ENCODE measurements at regions not wholly inside any gene's neighbourhood (a gene's known extent, or its start where the extent isn't known, plus 50 kb on each side); places are given as distances from the start of the nearest gene placed in this dataset.
"Not testable (repeated sequence)": the region's sequence is repeated elsewhere in the genome, so short reads cannot be mapped to it uniquely, and the experiment has no call there.

DNA sequence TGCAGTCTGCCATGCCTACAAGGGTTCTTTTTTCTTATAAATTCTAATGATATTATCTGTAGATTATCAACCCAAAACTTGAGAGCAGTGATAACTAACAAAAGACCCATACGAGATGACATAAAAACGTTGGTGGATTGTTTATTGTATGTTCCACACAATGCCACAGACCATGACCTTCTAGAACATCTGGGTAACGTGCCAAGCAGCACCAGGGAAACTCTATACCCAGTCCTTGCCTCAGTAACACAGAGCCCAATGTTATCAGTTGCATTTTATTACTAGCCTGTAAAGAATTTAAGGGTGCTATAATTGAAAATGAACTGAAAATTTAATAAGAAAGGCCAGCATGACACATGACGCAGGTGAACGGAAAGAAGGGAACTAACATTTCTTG, 99.1 kb upstream of the UGP2 start:
- ChIA-PET CTCF (interaction anchor here (1.7 kb wide), 1 partner anchor 10 kb away, joined by 4 read pairs; no protein-coding TSS in a partner anchor), POLR2A (no interaction called here)
- TF ChIP-seq, protein P1, sequence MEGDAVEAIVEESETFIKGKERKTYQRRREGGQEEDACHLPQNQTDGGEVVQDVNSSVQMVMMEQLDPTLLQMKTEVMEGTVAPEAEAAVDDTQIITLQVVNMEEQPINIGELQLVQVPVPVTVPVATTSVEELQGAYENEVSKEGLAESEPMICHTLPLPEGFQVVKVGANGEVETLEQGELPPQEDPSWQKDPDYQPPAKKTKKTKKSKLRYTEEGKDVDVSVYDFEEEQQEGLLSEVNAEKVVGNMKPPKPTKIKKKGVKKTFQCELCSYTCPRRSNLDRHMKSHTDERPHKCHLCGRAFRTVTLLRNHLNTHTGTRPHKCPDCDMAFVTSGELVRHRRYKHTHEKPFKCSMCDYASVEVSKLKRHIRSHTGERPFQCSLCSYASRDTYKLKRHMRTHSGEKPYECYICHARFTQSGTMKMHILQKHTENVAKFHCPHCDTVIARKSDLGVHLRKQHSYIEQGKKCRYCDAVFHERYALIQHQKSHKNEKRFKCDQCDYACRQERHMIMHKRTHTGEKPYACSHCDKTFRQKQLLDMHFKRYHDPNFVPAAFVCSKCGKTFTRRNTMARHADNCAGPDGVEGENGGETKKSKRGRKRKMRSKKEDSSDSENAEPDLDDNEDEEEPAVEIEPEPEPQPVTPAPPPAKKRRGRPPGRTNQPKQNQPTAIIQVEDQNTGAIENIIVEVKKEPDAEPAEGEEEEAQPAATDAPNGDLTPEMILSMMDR (IDR thresholded peaks at IDR 0.05; ENCODE audit: insufficient read depth, low read length, missing control alignments), result no peak
- DNase-seq (ENCODE audit: low read depth, low spot score), result no peak
- H3K4me3 ChIP-seq (ENCODE audit: low read depth, low read length), result no peak overlapping the region

DNA sequence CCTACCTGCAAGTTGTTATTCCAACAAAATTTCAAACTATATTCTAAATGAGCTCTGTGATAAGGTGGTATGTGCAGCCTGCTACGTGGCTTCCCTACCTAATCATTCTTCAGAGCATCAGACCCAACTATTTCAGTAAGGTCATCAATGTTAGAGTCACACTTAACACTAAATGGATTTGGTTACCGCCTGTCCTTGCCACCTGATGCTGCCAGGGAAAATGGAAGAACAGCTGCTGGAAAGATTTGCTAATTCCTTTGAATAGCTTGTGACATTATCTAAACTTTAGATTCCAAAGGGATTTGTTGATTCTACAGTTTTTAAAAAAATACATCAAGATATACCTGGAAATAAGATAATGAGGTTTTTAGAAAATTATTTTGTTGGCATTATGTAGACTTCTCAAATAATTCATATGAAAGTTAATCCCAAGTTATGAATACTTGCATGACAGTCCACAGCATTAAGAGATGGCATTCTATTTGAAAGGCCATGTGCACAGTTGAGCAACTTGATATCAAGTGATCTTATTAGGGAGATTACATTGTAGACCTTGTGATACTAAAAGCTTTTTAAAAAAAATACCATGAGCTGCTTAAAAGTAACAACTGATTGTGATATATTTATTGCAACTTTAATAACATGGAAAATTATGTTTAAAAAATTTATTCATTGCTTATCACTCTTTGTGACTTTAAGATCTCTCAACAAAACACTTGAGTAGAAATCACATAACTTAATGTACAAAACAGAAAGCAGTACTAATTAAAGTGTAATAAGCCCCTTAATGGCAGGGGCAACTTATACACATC, 98.3 kb upstream of the UGP2 start:
- ChIA-PET CTCF (interaction anchor here (1.7 kb wide), 1 partner anchor 9 kb away, joined by 4 read pairs; no protein-coding TSS in a partner anchor), POLR2A (no interaction called here)

DNA sequence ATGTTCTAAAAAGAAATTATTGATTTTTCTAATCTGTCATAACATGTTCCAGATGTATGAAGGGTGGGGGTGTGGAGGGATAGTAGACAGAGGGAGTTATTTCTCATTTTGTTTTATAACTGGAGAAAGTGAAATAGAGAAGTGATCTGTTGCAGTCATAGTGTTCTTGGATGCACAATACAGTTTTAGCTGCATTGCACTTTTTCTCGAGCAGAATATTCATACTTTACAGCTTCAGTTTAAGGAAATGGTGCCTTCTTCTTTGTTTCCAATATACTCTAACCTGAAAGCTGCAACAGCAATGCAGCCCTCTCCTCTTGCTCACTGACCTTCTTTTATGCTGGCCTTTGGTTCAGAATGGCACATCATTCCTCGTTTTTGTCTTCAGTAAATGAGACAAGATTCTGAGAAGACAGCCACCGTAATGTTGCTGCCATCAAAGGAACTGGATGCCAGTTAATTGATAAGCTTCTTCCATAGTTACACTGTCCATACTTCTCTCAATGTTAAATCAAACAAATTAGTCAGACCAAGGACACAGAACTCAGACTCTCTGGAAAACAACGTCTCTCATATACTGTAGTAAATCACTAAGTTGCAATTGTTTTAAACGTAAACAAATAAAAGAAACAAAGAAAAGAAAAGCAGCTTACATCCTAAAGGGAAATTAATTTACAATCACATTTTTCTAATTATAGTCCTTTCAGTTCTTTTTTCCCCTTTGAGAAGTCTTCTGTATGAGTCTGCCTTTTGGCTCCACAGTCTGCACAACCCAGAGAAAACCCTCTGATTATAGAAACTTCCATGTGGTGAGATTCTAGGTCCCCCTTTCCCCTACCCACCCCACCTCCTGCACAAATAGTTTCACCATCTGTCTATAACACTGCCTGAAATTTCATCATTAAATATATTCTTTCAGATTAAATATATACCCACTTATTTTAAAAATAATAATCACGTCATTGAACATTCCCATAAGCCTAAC, 97.4 kb upstream of the UGP2 start:
- H3K4me3 ChIP-seq (ENCODE audit: low read depth, low read length), result no peak overlapping the region
- POLR2A ChIA-PET, result no interaction called here
- TF ChIP-seq, protein P1 (IDR thresholded peaks at IDR 0.05; ENCODE audit: insufficient read depth, low read length, missing control alignments), result no peak
- DNase-seq (ENCODE audit: low read depth, low spot score), result no peak
- CTCF ChIA-PET, result no interaction called here

More for the DNA sequence above, 98.3 kb upstream of the UGP2 start:
- TF ChIP-seq, protein P1 (IDR thresholded peaks at IDR 0.05; ENCODE audit: insufficient read depth, low read length, missing control alignments), result no peak
- DNase-seq (ENCODE audit: low read depth, low spot score), result no peak
- H3K4me3 ChIP-seq (ENCODE audit: low read depth, low read length), result no peak overlapping the region

DNA sequence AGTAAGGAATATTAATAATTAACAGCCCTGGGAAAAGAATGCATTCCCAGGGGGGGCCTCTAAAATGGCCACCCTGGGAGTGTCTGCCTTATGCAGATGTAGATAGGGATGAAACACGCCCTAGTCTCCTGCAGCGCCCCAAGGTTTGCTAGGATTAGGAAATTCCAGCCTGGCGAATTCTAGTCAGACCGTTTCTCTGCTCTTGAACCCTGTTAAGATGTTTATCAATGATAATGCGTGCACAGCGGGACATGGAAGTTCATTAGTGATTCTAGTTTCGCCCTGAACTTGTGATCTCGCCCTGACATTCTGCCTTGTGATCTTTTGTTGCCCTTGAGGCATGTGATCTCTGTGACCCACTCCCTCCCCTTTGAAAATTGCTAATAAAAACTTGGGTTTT, 95.1 kb upstream of the UGP2 start:
- POLR2A ChIA-PET; CTCF ChIA-PET; DNase-seq (ENCODE audit: low read depth, low spot score); H3K4me3 ChIP-seq (ENCODE audit: low read depth, low read length): not testable (repeated sequence)

DNA sequence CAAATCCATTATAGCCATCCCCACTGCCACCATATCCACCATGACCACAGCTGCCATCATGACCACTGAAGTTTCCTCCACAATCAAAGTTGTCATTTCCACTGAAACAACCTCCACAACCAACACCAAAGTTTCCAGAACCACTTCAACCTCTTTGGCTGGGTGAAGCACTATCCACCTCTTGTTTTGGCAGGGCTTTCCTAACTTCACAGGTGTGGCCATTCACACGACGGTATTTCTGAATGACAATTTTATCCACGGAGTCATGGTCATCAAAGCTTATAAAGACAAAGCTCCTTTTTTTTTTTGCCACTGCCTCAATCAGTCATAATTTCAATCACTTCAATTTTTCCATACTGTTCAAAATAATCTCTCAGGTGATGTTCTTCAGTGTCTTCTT, 89.8 kb upstream of the UGP2 start:
- ChIA-PET CTCF (interaction anchor here (1.2 to 1.4 kb wide), 2 partner anchors 9 to 13 kb away, joined by 4 to 5 read pairs; no protein-coding TSS in a partner anchor), POLR2A (no interaction called here)
- TF ChIP-seq, protein P1 (IDR thresholded peaks at IDR 0.05; ENCODE audit: insufficient read depth, low read length, missing control alignments), result no peak
- H3K4me3 ChIP-seq (ENCODE audit: low read depth, low read length), result no peak overlapping the region
- DNase-seq (ENCODE audit: low read depth, low spot score), result no peak

DNA sequence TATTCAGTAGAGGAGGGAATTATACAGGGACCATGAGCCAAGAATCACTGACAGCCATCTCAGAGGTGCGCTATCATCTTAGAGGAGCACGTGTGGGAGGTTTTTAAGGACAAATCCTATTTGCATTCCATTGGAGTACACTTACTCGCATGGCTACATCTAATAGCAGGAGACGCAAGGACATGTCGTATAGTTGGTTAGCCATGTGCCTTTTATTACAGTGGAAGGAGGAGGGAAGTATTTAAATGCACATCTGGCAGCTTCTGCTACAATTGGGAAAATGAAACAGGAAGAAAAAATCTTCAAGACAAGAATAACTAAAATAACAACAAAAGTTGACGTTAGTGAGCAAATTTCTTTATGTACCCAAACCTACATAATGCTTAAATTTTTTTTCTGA, 86.5 kb upstream of the UGP2 start:
- DNase-seq (ENCODE audit: low read depth, low spot score), result no peak
- CTCF ChIA-PET, result no interaction called here
- POLR2A ChIA-PET, result interaction anchor here (0.8 kb wide), 1 partner anchor 86 kb away, joined by 6 read pairs; the partner anchor contains the start of gene UGP2
- TF ChIP-seq, protein P1 (IDR thresholded peaks at IDR 0.05; ENCODE audit: insufficient read depth, low read length, missing control alignments), result no peak
- H3K4me3 ChIP-seq (ENCODE audit: low read depth, low read length), result no peak overlapping the region

Data from AG04449 (cell line).